Inflammatory macrophage treated with lipopolysaccharide for 4 hours (primary cell): ENCODE measurements at regions not wholly inside any gene's neighbourhood (a gene's known extent, or its start where the extent isn't known, plus 50 kb on each side); places are given as distances from the start of the nearest gene placed in this dataset.
"Not testable (repeated sequence)": the region's sequence is repeated elsewhere in the genome, so short reads cannot be mapped to it uniquely, and the experiment has no call there.

Experiments used
- DNase-seq: peaks from one replicate; pipeline ENCODE4 v3.0.0-alpha.2; 2020

DNA sequence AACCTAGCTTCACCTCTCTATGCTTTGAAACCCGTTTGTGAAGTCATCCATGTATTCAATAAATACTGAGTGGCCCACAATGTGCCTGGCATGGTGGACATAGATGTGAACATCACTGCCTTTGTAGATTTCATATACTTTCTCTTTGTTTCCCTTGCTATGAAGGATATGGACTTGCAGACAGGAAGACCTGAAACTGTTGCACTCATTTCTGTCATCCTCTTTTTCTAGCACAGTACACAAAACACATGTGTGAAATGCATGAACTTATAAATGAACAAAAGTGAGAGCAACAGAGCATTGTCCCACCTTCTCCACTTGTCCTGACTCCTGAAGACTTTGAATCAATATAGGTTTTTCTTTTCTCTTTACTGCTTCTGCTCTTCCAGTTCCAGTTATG lies 249.4 kb upstream of the LINC00305 start:
- DNase-seq, result no peak

- DNase-seq, result no peak
These were observed 243.3 kb upstream of the LINC00305 start for GRCh38 chr18:64392202-64392601.

GRCh38 chr18:64384101-64384500 lies 235.2 kb upstream of the LINC00305 start:
- no peak for DNase-seq

- DNase-seq, result no peak
These were observed 231.2 kb upstream of the LINC00305 start for GRCh38 chr18:64380117-64380516.

GRCh38 chr18:64379662-64380061 lies 230.8 kb upstream of the LINC00305 start:
- no peak for DNase-seq

GRCh38 chr18:64377446-64377845 lies 228.6 kb upstream of the LINC00305 start:
- DNase-seq, result no peak

GRCh38 chr18:64372850-64373249 lies 224.0 kb upstream of the LINC00305 start:
- DNase-seq, result no peak

GRCh38 chr18:64369830-64370440 lies 221.0 kb upstream of the LINC00305 start:
- DNase-seq, result not testable (repeated sequence)

DNA sequence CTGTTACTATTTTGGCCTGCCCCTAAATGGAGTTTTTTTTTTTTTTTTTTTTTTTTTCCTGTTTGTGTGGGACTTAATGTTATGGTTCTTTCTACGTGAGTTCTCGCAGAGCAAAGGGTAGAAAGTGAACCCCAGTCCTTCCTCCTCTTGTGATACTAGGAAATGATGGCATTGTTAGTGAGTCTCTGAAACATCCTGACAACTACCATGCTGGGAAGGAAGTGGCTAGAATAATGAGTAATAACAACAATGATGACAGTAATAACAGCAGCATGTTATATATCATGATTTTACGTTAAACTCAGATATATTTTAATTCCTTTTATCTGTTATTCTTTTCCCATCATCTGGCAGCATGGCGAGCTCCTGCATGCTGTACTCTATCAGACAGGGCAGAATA lies 216.2 kb upstream of the LINC00305 start:
- no peak for DNase-seq

DNA sequence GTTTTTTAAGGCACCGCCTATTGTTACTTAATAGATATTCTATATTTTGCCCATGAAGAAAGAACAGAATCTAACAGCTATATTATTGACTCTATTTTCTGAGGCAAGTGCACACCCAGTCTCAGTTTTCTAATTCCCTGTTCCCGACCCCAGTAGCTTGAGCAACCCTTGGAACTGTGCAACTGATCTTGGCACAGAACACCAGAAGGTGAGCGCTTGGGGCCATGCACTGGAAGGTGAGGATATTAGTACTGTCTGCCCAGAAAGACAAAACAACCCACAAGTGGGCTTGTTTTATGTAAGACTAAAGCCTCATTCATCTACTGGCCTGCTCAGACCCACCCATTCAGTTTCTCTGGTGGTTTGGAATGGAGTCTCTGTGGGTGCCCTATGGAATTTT lies 188.8 kb upstream of the LINC00305 start:
- no peak for DNase-seq

DNA sequence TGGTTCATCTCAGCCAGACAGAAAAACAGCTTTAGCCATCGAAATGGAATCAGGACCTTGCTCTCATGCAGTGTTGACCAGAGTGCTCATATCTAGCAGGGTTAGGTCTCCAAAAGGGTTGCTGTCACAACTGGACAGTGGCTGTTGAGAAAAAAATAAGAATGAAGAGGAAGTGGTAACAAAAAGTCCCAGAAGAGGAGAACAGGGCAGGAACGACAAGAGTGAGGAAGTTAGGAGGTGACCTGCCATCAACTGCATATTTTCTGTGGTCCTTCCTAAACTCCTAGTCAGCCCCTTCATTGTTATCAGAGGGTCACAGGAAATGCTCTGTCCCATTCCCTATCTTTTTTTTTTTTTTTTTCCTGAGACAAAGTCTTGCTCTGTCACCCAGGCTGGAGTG lies 188.1 kb upstream of the LINC00305 start:
- no peak for DNase-seq

DNA sequence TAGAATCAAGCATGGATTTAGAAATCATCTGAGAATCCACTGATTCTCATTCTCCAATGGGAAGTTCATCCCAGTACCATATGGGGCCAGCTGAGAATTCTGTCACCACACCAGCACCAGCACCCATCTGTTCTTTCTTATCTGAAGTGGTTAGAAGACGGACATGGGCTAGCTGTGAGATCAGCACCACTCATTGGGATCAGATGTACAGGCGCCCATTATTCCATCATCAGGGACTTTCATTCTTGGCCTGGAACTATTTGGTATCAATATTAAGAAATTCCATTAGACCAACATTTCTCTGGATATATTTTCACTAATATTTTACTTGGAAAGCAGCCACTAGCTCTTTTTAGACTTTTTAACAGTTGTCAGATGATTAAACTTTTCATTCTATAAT lies 185.9 kb upstream of the LINC00305 start:
- DNase-seq, result no peak

DNA sequence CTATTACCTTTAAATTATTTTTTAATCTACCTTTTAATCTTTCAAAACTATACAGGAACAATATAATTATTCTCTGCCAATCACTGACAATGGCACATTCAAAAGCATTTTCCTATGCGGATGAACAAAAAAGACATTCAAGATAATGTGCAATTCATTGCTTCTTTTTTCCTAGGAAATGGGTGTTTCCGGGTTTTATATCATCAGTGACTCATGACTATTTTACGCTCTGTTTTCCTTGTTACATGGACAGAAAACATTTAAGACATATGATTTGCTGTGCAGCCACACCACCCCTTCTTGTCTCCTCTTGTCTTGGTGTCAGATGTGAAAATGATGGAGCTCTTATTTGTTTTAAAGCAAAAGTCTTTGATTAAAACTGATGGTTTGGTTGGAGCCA lies 184.7 kb upstream of the LINC00305 start:
- no peak for DNase-seq

DNA sequence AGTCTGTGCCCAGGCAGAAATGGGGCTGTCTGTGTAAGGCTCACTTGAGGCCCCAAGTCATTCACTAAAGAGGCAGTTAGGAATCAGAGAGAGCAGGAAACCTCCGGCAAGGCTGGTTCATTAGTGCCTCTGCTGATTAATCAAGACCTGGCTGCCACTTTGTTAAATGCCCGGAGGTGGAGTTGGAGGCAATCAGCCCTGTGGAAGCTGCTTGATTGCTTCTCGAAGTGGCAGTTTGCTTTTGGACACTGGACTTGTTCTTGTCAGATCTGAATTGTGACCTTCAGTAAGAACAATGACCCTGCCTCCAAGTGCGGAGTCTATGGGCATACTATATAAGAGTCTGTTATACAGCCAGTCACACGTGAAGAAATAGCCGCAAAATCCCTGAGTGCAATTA lies 183.9 kb upstream of the LINC00305 start:
- no peak for DNase-seq

DNA sequence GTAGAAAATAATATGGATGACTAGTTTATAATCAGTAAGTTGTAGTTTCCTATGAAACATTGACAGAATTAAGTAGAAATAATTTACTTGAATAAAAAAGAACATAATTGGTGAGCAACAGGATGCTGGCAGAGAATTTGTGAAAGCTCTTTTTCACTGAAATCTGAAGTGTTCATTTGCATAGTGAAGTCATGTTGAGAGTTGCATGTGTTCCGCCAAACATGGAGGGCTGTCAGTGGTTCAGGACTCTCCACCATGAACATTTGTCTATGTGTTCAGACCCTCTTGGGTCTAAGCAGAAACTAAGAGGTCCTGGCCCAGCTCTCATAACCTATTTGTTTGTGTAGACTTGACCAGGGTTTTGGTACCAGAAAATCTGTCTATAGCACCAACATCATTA lies 182.5 kb upstream of the LINC00305 start:
- no peak for DNase-seq

DNA sequence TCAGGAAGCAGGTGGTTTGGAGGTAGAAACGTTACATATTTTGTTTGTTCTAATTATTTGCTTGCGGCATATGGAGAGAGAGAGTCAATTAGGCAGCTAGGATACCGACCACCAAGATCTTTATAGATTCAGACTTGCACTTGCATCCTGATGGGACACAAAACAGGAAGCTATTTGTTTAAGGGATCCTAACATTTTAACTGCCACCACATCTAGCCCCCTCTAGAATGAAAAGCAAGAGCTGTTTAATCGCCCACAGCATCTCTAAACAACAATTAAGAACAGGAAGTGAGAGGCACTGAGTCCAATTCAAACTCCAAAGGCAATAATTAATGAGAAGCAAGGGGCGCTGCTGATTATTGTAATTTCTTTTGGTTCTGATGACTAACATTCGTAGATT lies 182.0 kb upstream of the LINC00305 start:
- no peak for DNase-seq

DNA sequence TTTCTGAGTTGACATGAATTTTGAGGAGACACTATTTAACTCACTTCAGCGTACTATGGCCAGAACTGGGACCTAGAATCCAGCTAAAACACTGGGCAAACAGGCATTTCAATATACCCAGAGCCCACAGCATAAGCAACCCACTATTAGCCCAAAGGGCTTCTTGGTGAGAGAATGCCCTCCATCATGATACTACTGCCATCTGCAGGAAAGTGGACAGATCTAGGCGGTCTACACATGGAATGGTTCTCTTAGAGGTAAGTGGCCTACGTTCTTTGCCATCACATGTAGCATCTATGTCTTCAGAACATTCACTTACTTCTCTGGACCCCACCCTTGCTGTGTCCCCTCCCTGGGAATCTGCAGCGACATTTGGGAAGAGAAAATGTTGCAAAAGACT lies 181.3 kb upstream of the LINC00305 start:
- DNase-seq, result no peak

DNA sequence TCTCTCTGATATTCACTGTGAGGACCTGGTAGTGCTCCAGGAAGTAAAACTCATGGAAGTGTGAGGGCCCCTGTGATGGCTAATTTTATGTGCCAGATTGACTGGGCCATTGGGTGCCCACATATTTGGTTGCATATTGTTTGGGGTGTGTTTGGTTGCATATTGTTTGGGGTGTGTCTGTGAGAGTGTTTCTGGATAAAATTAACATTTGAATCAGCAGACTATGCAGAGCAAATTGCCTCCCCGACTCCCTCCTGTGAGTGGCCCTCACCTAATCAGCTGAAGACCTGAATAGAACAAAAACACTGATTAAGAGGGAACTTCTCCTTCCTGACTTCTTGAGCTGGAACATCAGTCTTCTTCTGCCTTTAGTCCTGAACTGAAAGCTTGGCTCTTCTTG lies 173.3 kb upstream of the LINC00305 start:
- DNase-seq, result no peak

- DNase-seq, result no peak
These were observed 169.7 kb upstream of the LINC00305 start for GRCh38 chr18:64318547-64318946.

GRCh38 chr18:64311859-64312258 lies 163.0 kb upstream of the LINC00305 start:
- DNase-seq, result no peak

GRCh38 chr18:64295839-64296238 lies 147.0 kb upstream of the LINC00305 start:
- no peak for DNase-seq

GRCh38 chr18:64294967-64295366 lies 146.1 kb upstream of the LINC00305 start:
- no peak for DNase-seq

- DNase-seq, result no peak
These were observed 139.5 kb upstream of the LINC00305 start for GRCh38 chr18:64288432-64288831.

GRCh38 chr18:64287926-64288325 lies 139.0 kb upstream of the LINC00305 start:
- no peak for DNase-seq

DNA sequence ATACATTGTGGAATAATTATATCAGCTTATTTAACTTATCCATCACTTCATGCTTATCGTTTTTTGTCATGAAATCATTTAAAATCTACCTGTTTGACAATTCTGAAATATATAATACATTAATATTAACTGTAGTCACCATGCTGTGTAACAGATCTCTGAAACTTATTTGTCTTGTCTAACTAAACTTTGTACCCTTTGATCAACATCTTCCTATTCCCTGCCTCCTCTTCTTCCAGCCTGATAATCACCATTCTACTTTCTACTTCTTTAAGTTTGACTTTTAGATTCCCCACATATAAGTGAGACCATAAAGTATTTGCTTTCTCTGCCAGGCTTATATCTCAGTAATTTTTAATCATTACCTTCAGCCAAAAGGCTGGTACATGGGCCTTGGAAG lies 134.2 kb upstream of the LINC00305 start:
- DNase-seq, result no peak

DNA sequence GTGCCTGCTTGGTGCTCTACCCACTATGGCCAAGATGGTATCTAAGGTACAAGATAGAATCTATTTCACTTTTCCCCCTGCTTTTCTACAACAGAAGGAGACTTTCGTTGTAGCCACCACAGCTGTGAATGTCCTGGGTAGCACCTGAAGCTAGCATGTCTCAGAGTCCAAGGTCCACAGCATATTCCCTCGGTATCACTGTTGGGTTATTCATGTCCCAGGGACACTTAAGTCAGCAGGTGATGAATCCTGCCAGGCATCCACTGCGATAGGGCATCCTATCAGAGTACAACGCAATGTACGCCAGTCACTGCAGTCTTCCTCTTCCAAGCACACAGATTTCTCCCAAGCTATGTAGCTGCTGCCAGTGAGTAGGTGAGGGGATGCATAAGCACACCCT lies 129.1 kb upstream of the LINC00305 start:
- DNase-seq, result no peak
